ENCODE measurements at regions not wholly inside any gene's neighbourhood (a gene's known extent, or its start where the extent isn't known, plus 50 kb on each side); places are given as distances from the start of the nearest gene placed in this dataset.

DNA sequence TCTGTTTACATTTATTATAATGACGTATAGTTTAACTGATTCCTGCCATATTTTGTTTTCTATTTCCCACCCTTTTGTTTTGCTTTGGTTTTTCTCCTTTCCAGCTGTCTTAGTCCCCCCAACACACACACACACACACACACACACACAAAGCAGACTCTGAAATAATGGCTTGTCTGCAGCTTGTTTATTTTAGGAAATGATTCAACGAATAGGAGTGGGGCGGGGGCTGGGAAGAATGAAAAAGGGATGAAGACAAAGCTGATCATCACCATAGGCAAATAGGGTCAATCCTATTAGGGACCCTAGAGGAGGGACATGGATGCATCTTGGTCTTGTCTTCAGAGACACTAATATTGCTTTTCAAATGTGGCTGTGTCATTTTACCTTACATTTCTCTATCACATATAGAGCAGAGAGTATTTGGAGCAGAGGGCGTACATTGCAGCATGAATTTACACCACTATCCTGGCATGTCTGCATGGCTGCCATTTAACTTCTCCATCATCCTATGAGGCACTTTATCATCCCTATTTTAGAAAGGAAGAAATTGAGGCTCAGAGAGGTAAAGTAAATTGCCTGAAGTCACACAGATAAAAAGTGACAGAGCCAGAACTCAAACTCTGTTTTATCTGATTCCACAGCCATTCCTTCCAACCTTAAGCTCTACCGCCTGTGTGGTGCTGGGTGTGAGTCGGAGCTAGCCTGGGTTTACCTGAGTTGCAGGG lies 147.2 kb upstream of the TPM1 start:
- TF ChIP-seq, protein P1, sequence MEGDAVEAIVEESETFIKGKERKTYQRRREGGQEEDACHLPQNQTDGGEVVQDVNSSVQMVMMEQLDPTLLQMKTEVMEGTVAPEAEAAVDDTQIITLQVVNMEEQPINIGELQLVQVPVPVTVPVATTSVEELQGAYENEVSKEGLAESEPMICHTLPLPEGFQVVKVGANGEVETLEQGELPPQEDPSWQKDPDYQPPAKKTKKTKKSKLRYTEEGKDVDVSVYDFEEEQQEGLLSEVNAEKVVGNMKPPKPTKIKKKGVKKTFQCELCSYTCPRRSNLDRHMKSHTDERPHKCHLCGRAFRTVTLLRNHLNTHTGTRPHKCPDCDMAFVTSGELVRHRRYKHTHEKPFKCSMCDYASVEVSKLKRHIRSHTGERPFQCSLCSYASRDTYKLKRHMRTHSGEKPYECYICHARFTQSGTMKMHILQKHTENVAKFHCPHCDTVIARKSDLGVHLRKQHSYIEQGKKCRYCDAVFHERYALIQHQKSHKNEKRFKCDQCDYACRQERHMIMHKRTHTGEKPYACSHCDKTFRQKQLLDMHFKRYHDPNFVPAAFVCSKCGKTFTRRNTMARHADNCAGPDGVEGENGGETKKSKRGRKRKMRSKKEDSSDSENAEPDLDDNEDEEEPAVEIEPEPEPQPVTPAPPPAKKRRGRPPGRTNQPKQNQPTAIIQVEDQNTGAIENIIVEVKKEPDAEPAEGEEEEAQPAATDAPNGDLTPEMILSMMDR (IDR thresholded peaks at IDR 0.05): no peak
- ChIA-PET POLR2A (no interaction called here), CTCF (no interaction called here)
- Mint-ChIP-seq H3K27ac (no peak overlapping the region), H3K36me3 (ENCODE audit: low read depth) (no peaks in the 10 kb centered on the region), H3K4me1 (no peaks in the 10 kb centered on the region), H3K9me3 (no peaks in the 10 kb centered on the region), H3K4me3 (no peak overlapping the region), H3K27me3 (peaks cover 22% of the 10 kb centered on the region)
- no peak for ATAC-seq (ENCODE audit: low read depth)
- DNase-seq: no peak
- intact Hi-C loops (cut with micrococcal nuclease): no loop called here

DNA sequence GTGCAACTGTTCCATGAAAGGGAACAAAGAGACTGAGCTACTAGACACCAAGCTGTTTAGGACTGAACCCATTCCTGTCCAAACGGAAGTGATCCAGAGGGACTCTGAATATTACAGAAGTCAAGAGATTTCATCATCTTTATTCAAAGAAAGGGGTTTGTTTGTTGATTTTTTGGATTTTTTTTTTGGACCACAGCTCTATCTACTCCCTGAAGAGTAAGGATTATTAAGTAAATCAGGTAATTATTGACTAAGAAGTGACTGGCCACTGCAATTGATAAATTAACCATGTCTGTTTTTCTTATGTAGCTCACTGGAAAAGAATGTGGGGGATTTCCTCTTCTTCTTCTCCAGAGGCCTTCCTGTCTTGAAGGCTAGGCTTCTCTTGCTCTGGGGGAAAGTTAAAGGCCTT lies 146.6 kb upstream of the TPM1 start:
- no peaks in the 10 kb centered on the region for H3K4me1 Mint-ChIP-seq
- POLR2A ChIA-PET: no interaction called here
- peaks cover 20% of the 10 kb centered on the region for H3K27me3 Mint-ChIP-seq
- H3K9me3 Mint-ChIP-seq: no peaks in the 10 kb centered on the region
- TF ChIP-seq, protein P1 (IDR thresholded peaks at IDR 0.05): no peak
- H3K4me3 Mint-ChIP-seq: no peak overlapping the region
- H3K27ac Mint-ChIP-seq: no peak overlapping the region
- ATAC-seq (ENCODE audit: low read depth) (no peak), DNase-seq (no peak)
- intact Hi-C loops (cut with micrococcal nuclease): no loop called here
- H3K36me3 Mint-ChIP-seq (ENCODE audit: low read depth): no peaks in the 10 kb centered on the region
- CTCF ChIA-PET: no interaction called here

DNA sequence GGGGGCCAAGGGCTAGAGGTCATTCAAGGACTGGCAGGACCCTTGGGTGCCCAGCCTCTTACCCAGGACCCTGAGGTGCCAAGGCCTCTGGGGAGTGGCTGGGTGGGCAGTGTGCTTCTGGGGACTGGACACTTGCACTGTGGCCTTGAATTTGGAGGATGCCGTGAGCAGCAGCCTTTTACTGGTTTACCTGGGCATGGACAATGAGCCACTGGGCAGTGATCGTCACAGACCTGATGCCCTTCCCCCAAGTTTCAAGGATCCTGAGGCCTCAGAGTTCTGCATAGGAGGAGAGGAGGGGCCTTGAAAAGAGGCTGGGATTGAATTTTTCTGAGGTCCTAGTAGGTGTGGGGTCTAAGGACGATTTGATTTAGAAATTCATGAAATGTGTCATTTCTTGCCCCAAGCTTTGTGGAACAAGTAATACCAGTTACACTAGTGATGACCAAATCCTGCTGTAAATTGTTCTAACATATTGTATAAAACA lies 146.1 kb upstream of the TPM1 start:
- Mint-ChIP-seq H3K27ac (no peak overlapping the region), H3K36me3 (ENCODE audit: low read depth) (no peaks in the 10 kb centered on the region), H3K4me3 (no peak overlapping the region), H3K4me1 (no peaks in the 10 kb centered on the region), H3K9me3 (no peaks in the 10 kb centered on the region), H3K27me3 (peaks cover 18% of the 10 kb centered on the region)
- POLR2A ChIA-PET: no interaction called here
- DNase-seq (no peak), ATAC-seq (ENCODE audit: low read depth) (no peak)
- CTCF ChIA-PET: no interaction called here
- TF ChIP-seq, protein P1 (IDR thresholded peaks at IDR 0.05): no peak
- intact Hi-C loops (cut with micrococcal nuclease): no loop called here

DNA sequence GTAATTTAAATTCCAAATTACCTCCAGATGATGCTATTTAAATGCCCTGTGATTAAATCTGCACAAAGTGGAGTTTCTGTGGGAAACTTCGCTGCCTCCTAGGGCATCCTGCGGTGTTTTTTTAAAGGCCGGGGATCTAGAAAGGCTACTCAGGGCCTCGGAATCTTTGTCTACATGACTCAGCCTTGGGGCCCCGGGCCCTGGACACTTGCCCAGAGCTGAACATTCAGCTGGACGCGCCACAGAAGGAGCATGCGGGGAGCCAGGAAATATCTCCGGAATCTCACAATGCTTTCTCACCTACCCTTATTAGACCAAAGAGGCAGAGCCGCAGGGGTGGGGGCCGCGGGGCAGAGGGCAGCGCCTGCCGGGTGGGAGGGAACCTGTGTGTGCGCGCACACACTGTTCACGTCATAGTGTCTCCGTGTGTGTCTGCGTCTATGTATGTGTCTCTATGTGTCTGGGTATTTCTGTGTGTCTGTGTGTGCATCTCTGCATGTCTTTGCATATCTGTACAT lies 145.5 kb upstream of the TPM1 start:
- H3K4me3 Mint-ChIP-seq: no peak overlapping the region
- POLR2A ChIA-PET: no interaction called here

DNA sequence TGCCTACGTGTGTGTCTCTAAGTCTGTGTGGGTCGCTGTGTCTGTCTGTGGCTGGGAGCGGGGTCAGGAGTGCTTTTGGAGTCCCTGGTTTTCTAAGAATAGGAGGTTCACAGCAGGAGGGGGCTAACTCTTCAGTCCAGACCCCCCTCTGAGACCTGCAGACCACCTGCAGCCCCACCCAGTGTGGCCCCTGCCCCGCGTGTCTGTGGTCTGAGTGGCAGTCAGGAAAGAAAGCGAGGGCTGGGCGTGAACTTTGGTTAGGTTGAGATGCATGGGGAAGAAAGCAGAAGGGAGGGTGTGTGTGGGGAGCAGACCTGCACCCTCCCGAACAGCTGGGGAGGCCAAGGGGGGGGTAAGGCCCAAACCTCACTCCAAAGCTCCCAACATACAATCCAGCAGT lies 144.9 kb upstream of the TPM1 start:
- ATAC-seq (ENCODE audit: low read depth) (no peak), DNase-seq (no peak)
- TF ChIP-seq, protein P1 (IDR thresholded peaks at IDR 0.05): no peak
- Mint-ChIP-seq H3K27me3 (peaks cover 17% of the 10 kb centered on the region), H3K27ac (no peak overlapping the region), H3K36me3 (ENCODE audit: low read depth) (no peaks in the 10 kb centered on the region), H3K4me1 (no peaks in the 10 kb centered on the region), H3K4me3 (no peak overlapping the region), H3K9me3 (no peaks in the 10 kb centered on the region)
- CTCF ChIA-PET: no interaction called here
- POLR2A ChIA-PET: no interaction called here
- intact Hi-C loops (cut with micrococcal nuclease): no loop called here

More for the DNA sequence above, 145.5 kb upstream of the TPM1 start:
- H3K36me3 Mint-ChIP-seq (ENCODE audit: low read depth): no peaks in the 10 kb centered on the region
- H3K4me1 Mint-ChIP-seq: no peaks in the 10 kb centered on the region
- no peaks in the 10 kb centered on the region for H3K9me3 Mint-ChIP-seq
- intact Hi-C loops (cut with micrococcal nuclease): no loop called here
- TF ChIP-seq, protein P1 (IDR thresholded peaks at IDR 0.05): no peak
- DNase-seq: no peak
- H3K27ac Mint-ChIP-seq: no peak overlapping the region
- peaks cover 17% of the 10 kb centered on the region for H3K27me3 Mint-ChIP-seq
- CTCF ChIA-PET: no interaction called here
- ATAC-seq (ENCODE audit: low read depth): no peak
